ENCODE measurements at regions not wholly inside any gene's neighbourhood (a gene's known extent, or its start where the extent isn't known, plus 50 kb on each side); places are given as distances from the start of the nearest gene placed in this dataset.

DNA sequence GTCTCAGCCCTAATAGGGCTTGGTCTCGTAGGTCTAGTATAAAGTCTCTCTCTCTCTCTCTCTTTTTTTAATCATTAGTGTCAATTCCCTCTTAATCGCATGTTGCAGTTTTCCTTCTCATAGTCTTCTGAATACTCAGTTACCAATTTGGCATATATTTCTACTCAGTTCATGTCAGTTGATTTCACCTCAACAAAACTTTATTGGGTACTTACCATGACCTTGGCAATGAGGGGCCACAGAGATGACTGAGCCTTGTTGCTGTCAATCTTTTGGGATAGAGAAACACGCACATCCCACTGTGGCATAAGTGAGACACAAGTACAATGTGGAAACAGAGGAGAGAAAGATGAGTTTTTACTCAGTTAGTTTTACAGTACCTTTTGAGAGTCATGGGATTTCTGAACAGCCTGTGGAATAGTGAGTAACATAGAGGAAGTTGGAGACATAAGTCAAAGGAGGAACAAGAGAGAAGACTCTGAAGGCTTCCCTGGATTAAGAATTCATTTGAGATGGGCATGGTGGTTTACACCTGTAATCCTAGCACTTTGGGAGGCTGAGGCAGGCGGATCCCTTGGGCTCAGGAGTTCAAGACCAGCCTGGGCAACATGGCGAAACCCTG, 150.2 kb upstream of the CBLB start:
- no peak for DNase-seq (ENCODE audit: low read depth in 1 of 2, low spot score in 1 of 2)

- DNase-seq (ENCODE audit: low read depth in 1 of 2, low spot score in 1 of 2), result no peak
Observed at GRCh38 chr3:106022913-106023312, 154.1 kb upstream of the CBLB start.

DNA sequence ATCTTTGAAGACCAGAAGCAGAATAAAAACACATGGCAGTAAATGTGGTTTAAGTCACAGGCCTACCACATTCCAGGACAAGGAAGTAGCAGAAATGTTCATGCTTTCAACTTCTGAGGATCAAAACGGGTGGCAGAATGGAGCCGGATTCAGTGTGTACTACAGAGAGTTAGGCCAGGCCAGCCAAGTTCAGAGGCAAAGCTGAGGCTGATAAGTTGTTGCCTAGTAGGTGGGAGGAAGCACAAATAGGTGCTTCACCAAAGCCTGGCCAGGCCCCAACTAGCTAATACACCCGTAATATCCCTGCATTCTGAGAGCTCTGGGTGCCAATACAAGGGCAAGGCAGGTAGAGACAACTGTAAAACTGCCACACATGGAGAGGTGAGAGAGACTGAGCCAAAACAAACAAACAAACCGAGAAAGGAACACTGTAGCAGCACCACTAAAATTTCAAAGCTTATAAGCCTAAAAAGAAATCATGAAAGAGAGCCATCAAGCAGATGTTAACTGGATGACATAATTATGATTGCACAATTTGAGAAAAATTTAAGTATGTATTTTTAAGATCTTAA, 156.4 kb upstream of the CBLB start:
- DNase-seq (ENCODE audit: low read depth in 1 of 2, low spot score in 1 of 2), result no peak

DNA sequence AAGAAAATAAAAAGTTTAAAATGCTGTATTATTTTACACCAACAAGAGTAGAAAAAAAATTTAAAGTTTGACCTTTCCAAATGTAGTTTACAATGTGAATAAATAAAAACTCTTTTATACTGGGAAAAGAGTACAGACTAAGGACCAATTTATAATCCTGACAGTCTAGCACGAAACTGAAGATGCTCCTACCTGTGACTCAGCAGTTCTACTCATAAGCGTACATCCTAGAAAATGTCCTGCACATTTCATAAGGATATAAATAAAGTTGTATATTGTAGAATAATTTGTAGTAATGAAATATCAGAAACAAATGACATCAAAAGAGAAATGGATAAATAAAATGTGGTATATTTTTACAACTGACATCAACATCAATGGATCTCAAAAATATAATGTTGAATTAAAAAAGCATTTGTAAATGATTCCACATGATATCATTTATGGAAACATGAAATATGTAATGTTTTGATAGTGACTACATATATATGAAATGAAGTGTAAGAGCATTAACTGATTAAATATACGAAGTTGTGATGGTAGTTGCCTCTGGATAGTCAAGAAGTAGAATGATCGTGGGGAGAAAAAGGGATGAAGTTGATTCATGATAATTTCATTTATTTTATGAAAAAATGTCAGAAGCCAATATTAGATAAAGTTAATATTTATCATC, 161.3 kb upstream of the CBLB start:
- DNase-seq (ENCODE audit: low read depth in 1 of 2, low spot score in 1 of 2), result no peak

DNA sequence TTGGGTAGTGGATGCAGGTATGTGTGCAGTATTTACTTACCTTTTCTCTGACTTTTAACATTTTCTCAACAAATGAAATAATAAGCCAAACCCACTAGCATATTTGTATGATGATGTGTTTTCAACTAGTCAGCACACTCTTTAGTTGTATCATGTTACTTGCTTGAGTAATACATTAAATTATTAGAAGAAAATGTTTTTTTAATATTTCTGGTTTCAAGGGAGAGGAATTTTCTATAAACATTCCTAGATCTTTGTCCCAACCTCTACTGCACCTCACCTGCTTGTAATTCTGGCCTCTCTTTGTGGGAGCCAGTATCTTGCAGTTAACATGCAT, 161.8 kb upstream of the CBLB start:
- DNase-seq (ENCODE audit: low read depth in 1 of 2, low spot score in 1 of 2), result no peak

GRCh38 chr3:106032479-106032878, 163.7 kb upstream of the CBLB start:
- DNase-seq (ENCODE audit: low read depth in 1 of 2, low spot score in 1 of 2), result no peak

GRCh38 chr3:106033654-106034053, 164.8 kb upstream of the CBLB start:
- no peak for DNase-seq (ENCODE audit: low read depth in 1 of 2, low spot score in 1 of 2)

- DNase-seq (ENCODE audit: low read depth in 1 of 2, low spot score in 1 of 2), result no peak
Observed at GRCh38 chr3:106034313-106034712, 165.5 kb upstream of the CBLB start.

GRCh38 chr3:106035619-106036018, 166.8 kb upstream of the CBLB start:
- no peak for DNase-seq (ENCODE audit: low read depth in 1 of 2, low spot score in 1 of 2)

DNA sequence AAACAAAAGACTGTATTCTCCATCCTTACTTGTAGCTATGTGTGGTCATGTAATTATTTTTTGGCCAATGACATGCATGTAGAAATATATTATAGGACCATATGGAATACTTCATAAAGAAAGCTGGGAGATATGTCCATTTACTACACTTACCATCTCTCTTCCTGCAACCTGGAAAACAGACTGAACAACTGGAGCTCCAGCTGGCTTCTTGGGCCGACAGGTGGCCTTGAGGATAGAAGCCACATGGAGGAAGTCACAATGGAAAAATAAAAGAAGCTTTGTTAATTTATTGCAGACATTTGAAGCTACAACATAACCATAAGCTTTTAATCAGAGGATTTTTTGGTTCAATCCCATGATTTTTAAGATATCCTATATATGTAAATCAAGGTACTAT, 167.9 kb upstream of the CBLB start:
- DNase-seq (ENCODE audit: low read depth in 1 of 2, low spot score in 1 of 2), result no peak

GRCh38 chr3:106047221-106047620, 178.4 kb upstream of the CBLB start:
- DNase-seq (ENCODE audit: low read depth in 1 of 2, low spot score in 1 of 2), result no peak

DNA sequence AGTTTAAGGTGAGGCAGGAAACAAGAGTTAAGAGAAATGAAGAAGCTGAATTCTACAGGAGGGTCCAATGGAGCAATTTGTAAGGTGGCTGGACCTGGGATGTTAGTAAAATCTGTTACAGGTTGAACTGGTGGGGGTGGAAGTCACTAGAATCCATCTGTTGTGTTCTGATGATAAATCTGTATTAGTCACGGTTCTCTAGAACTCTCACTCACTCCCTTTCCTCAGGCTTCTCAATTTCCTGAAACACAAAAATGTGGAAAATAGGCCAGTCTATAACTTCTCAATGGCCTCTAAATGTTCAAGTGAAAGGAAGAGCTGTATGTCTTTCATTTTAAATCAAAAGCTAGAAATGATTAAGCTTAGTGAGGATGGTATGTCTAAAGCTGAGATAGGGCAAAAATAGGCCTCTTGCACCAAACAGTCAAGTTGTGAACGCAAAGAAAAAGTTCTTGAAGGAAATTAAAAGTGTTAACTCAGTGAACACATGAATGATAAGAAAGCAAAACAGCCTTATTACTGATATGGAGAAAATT, 180.2 kb upstream of the CBLB start:
- no peak for DNase-seq (ENCODE audit: low read depth in 1 of 2, low spot score in 1 of 2)

DNA sequence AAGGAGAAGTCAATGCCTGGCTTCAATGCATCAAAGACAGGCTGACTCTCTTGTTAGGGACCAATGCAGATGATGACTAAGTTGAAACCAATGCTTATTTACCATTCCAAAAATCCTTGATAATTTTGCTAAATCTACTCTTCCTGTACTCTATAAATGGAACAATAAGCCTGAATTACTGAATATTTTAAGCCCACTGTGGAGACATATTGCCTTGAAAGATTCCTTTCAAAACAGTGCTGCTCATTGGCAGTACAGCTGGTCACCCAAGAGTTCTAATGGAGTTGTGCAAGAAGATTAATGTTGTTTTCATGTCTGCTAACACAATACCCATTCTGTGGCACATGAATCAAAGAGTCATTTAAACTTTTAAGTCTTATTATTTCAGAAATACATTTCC, 181.0 kb upstream of the CBLB start:
- DNase-seq (ENCODE audit: low read depth in 1 of 2, low spot score in 1 of 2), result no peak

DNA sequence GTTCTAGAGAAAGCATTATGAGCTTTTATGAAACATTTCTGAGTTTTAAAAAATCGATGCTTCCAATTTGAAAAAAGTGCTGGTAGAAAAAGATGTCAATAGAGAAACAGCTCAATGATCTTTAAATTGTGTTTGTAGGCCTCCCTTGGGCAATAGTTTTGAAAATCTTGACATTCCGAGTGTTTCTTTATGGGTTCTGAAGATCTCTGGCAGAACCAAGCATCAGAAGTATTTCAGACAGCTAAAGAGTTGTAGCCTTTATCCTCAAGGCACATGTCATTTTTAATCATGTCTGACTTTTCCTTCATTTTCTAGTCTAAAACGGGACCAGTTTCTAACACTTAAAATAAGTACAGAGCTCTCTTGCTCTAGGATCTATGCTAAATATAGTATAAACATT, 188.1 kb upstream of the CBLB start:
- no peak for DNase-seq (ENCODE audit: low read depth in 1 of 2, low spot score in 1 of 2)

- no peak for DNase-seq (ENCODE audit: low read depth in 1 of 2, low spot score in 1 of 2)
Observed at GRCh38 chr3:106058475-106058874, 189.7 kb upstream of the CBLB start.

- no peak for DNase-seq (ENCODE audit: low read depth in 1 of 2, low spot score in 1 of 2)
Observed at GRCh38 chr3:106059953-106060517, 191.2 kb upstream of the CBLB start.

- DNase-seq (ENCODE audit: low read depth in 1 of 2, low spot score in 1 of 2), result no peak
Observed at GRCh38 chr3:106063909-106064308, 195.1 kb upstream of the CBLB start.

DNA sequence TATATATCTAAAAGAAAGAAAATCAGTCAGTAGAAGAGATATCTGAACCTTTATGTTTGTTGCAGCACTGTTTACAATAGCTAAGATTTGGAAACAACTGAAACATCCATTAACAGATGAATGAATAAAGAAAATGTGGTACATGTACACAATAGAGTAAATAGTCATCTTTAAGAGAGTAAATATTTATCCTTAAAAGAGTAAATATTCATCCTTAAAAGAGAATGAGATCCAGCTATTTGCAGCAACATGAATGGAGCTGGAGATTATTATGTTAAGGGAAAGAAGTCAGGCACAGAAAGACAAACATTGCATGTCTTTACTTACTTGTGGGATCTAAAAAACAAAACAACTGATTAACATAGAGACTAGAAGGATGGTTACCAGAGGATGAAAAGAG, 197.0 kb upstream of the CBLB start:
- no peak for DNase-seq (ENCODE audit: low read depth in 1 of 2, low spot score in 1 of 2)

DNA sequence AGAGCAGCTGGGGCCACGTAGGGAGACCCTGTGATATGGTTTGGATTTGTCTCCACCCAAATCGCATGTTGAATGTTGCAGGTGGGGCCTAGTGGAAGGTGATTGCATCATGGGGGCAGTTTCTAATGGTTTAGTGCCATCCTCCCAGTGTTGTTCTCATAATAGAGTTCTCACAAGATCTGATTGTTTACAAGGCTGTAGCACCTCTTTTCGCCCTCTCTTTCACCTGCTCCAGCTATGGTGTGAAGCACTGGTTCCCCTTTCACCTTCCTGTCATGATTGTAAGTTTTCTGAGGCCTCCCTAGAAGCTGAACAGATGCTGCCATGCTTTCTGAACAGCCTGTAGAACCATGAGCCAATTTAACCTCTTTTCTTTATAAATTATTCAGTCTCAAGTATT, 198.9 kb upstream of the CBLB start:
- DNase-seq (ENCODE audit: low read depth in 1 of 2, low spot score in 1 of 2), result no peak

- DNase-seq (ENCODE audit: low read depth in 1 of 2, low spot score in 1 of 2), result no peak
Observed at GRCh38 chr3:106068381-106068780, 199.6 kb upstream of the CBLB start.

DNA sequence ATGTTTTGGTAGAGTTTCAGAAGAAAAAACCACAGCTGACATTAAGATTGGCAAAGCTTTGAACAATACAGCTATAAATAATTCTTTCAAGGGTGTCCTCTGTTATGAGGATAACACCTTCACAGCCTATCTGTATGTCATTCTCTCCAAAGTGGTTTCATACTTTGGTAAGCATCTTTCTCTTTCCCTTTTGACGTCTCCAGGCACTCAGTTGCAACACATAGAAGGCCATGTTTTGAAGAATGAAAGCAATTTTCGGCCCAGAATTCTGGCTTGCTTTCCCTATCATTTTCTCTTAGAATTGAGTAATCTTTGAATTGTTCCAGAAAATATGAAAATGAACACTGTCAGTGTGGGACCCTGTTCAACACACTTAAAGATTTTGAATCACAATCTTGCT, 200.0 kb upstream of the CBLB start:
- DNase-seq (ENCODE audit: low read depth in 1 of 2, low spot score in 1 of 2), result no peak

DNA sequence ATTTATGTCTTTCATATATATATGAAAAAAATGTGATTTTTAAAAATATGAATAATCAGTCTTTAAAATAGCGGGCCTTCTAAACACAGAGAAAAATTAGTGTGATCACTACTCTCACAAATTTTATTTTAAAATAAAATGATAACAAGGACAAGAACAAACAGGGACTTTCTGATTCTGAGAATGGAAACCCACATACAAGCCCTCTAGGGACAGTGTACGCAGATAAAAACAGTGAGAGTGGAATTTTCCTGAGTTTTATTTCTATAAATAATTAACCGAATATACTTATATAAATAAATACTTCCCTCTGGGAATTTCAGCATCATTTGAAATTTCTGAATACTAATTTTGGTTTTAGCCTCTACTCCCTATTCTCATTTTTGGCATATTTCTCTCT, 201.4 kb upstream of the CBLB start:
- no peak for DNase-seq (ENCODE audit: low read depth in 1 of 2, low spot score in 1 of 2)
